HG03575 (cell line): ENCODE measurements at regions not wholly inside any gene's neighbourhood (a gene's known extent, or its start where the extent isn't known, plus 50 kb on each side); places are given as distances from the start of the nearest gene placed in this dataset.
"Not testable (repeated sequence)": the region's sequence is repeated elsewhere in the genome, so short reads cannot be mapped to it uniquely, and the experiment has no call there.

Experiments used
- ATAC-seq: cut with Tn5 transposase; IDR thresholded peaks from one replicate; pipeline ENCODE4 v1.9.1; 2021; ENCODE audit not compliant: unreplicated experiment, insufficient number of reproducible peaks, low FRiP score; ENCODE audit errors: extremely low read depth

DNA sequence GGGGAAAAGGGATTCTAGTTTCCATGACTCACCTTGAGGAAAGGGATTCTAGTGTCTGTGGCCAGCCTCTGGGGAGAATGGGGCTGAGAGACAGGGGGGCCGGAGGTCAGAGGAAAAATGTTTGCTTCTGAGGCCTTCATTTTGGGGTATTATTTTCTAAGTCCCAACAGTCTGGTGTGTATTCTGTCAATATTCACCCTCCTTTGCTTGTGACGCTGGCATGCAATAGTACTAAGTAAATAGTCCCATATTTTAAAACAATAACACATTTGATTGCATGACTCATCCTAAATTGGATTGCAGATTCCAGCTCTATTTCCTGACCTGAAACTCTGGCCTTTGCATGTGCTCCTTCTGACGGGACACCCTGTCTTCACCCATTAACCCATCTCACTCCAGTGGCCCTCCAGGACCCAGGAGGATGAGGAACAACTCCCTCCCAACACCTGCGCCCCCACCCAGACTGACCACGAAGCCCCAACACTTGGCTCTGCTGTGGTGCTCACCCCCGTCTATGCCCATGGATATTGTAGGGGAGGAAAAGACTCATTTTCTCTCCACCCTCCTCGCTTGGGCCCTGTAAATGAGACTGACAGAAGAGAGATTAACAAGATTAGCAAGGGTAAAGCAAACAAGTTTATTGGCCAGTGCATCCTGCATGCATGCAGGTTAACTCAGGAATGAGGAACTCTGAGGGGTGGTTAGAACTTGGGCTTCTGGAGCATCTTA lies 495.6 kb upstream of the KLF6 start:
- ATAC-seq, result no peak

DNA sequence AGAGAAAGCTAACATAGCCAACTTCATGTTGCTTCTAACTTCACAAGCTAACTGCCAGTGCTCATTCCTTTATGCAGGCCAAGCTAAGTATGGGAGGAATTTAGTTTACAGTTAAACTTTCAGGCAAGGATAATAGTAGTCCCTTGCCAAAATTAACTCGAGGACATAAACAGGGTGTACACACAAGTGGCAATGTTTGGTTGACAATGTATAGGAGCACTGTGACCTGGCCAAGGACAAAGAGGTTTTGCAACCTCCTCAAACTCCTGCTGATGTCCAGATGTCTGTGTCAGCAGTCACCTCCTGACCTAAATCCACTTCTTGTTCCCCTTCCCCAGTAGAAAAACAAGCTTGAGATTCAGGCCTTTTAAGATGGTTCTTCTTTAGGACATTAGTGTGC lies 494.6 kb upstream of the KLF6 start:
- no peak for ATAC-seq

DNA sequence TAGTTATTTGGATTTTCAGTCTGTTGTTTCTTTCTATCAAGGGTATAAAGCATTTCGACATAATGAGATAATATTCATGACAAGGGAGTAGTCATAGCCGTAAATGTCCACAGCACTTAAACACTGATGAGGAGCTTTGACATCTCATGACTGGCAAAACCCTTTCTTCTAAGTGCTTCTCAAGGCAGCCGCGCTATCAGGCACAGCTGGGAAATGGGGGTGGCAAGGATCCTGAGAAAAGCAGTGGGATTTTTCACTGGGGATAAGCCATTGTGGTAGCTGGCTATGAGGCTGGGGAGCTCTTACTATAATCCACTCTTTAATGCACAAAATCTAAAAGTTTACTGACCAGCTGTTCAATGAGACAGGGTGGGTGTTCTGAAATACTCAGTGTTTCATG lies 493.2 kb upstream of the KLF6 start:
- no peak for ATAC-seq

DNA sequence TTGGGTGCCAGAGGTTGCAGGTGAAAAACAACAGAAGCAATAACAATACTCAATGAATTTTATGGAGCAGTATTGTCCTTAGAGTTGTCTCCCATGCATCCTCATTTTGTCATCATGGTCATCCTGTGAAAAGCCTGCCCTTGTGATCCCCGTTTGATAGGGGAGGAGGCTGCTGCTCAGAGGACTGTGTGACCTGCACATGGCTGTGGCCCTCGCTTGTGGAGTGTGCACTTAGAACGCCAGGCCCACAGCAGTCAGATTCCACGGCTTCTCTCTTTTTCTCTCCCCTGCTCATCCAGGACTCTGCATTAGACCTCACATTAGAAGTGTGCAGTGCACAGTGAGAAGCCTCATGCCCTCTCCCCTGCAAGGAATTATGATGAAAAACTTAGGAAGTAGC lies 491.1 kb upstream of the KLF6 start:
- ATAC-seq, result no peak

DNA sequence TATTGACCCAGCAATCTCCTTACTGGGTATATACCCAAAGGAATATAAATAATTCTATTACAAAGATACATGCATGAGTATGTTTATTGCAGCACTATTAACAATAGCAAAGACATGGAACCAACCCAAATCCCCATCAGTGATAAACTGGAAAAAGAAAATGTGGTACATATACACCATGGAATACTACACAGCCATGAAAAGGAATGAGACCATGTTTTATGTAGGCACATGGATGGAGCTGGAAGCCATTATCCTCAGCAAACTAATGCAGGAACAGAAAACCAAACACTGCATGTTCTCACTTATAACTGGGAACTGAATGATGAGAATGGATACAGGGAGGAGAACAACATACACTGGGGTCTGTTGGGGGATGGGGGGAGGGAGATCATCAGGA lies 489.7 kb upstream of the KLF6 start:
- ATAC-seq, result not testable (repeated sequence)

DNA sequence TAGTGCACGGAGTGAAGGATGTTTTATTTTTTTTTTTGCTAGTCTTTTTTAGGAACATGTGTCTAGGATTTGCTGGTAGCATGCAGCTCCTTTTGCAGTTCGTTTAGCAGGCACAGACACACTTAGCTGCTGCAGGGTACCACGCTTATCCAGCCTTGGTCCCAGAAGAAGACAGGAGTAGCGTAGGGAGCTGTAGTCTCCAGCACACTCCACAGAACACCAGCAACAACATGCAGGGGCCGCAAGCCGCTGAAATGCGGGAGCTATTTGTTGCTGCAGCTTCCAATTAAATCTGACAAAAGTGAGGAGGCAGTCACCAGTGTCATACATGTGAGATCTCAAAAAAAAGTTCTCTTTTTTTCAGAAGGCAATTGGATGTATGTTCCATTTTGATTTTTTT lies 486.2 kb upstream of the KLF6 start:
- ATAC-seq, result no peak

DNA sequence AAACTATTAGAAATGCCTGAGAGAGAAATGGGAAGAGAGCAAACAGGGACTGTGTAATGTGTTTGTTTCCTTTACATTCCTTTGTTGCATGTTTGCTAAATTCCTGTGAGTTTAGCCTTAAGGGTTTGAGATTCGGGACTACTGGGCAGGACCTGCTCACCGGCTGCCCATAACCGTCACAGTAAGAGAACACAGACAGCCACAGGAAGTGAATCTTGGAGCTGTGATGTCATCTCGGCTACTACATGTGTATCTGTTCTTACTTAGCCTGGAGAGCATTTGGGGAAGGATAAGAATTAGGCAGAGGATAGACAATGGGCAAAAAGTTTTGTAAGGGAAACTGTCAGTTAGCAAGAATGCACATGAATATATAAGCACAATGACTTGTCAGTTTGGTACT lies 485.1 kb upstream of the KLF6 start:
- ATAC-seq, result no peak

DNA sequence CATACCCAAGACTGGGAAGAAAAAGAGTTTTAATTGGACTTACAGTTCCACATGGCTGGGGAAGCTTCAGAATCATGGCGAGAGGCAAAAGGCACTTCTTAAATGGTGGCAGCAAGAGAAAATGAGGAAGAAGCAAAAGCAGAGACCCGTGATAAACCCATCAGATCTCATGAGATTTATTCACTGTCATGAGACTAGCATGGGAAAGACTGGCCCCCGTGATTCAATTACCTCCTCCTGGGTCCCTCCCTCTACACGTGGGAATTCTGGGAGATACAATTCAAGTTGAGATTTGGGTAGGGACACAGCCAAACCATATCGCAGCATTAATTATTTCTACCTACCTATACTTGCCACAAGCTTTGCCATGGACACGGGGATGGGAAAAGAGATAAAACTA lies 483.5 kb upstream of the KLF6 start:
- not testable (repeated sequence) for ATAC-seq

DNA sequence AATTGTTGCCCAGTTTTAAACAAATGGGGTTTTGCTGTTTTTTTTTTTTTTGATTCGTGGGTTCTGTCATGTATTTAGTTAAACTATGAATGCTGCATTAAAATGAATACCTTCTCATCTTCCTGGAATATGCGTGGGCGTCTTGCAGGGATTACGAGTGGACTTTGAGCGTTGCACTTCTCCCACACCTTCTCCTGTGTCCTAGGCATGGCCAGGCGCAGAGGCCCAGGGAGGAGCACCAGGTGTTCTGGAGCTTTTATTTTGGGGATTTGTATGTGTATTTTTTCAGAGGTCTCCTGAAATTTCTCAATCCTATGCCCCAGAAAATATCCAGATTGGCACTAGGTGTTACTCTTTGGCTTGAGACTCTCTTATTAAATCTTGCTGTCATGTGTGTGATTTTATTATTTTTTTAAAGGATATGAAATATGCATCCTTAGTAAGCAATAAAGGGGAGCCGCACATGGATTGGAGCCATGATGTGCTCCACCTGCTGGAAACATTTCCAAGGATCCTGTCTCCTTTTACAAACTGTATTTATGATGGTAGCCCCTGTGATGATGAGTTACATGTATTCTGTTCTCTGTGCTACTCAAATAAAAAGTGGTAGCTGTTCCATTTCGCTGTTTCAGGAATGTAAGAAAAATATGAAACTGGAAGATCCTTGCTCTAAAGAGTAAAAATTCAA lies 482.2 kb upstream of the KLF6 start:
- ATAC-seq, result no peak

DNA sequence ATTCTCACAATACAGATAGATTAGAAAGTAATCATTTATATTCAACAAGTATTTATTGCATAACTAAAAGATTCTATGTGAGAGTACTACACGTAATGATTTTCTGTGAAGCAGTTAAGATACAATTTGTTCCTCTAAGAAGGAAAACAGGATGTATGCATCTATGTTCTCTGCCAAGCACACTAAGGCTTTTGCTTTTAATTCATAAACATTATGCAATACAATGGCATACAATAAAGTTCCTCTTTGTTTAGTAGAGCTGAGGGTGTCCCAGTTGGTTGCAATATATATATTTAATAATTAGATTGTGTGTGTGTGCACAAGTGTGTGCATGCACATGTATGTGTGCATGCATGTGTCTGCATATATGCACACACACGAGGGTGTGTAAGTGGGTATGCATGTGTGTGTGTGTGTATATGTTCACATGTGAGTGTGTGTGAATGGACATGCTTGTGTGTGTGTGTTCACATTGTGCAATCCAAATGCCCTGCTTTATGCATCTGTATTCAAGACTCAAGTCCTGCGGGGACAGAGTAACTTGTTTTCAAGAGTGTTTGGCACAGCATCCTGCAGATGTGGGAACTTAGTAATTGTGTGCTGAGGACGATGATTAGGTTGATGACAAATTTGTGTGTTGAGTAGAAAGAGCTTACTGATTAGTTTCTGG lies 481.5 kb upstream of the KLF6 start:
- no peak for ATAC-seq

DNA sequence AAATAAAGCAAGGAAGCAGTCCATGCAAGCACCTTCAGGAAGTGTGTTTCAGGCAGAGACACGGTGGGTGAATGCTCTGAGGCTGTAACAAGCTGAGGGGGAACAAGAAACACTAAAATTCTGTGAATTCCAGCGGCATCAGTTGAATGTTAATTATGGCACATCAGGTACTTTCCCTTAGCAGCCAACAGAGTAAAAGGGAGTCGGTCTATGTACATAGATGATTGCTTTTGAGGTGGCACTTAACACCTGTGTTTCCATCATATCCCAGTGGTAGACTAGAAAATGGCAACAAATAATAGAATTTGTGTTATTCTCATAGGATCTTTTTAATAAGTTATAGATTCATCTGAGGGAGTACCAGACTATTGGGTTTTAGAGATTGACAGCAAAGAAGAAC lies 481.0 kb upstream of the KLF6 start:
- ATAC-seq, result no peak

DNA sequence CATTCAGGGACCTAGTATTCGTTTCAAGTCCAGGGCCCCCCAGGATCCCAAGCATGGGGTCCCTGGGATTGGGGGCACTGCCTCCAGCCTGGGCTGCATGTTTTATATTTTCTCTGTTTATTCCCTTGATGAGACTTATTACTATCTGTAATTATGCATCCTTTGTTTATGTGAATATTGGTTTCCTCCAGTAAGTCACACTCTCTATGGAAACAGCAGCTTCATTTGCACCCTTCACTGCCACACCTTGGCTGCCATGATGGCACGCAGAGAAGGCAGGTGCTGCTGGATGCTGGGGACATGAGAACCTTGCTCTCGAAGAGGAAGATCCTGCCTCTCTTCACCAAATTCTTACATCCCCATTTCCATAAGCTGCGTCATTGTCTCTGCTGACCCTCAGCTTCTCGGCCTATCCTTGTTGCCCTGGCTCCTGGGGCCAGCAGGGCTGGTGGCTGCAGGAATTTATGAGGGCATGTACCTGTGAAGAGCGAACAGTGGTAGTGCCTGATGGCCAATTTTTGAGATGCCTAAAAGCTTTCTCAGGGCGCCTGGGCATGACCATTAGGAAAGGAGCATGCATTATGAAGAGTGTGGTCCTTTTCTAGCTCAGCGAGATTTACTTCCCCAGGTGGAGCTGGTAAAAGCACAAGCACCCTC lies 479.3 kb upstream of the KLF6 start:
- ATAC-seq, result no peak

DNA sequence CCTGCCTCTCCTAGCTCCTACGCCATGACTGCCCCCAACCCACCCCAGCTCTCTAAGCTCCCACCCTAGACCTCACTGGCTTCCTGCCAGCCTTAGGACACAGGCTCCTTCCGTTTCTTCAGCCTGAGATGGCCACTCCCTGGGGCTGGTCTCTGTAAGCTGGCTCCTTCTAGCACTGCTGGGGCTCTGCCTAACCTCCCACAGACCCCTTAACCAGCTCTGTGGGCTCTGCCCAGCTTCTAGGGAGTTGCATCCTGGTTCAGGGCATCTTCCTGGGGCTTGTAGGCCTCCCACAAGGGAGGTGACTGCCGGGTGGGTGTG lies 478.6 kb upstream of the KLF6 start:
- ATAC-seq, result no peak

DNA sequence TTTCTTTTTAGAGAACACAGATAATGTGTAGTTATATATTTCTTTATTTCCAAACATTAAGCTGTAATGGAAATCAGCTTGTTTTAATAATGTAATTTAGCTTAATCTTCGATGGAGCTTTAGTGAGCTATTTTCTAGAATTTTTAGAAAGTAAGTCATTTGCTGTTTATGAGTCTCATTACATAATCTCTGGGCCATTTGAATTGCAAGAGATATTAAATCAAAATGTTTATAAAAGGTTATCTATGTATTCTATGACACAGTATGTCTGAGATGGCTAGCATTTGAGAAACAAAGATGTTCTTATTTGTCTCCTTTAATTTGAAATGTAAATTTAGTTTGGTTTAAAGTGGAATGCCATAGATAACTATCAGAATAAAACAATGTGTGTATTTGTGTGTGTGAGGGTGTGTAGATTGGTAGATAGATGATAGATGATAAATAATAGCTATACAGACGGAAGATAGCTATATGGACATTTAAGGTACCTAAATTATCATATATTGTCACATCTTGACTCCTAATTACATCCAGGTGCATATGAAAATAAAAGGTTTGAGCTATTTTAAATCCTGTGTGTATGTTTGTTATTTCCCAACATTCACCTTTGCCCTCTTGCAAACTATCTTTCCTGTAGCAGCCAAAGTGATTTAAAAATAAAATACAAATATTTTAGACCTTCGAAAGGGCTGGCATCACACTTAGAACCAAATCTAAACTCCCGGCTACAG lies 478.0 kb upstream of the KLF6 start:
- ATAC-seq, result no peak

DNA sequence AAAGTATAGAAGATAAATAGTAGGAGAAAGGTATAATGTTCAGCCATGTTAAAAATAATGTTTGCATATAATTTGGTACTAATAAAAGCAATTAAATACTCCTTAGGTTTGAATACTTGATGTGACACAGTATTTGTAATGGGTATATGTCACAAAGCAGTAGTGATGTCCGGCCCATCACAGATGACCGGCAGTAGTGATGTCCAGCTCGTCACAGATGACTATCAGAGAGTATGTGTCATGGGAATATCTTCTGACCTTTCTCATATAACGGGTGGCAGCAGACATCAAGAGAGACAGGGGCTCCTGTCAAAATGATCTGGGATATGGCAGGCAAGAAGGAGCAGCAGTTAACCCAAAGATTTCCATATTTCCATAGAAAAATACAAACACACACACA lies 477.4 kb upstream of the KLF6 start:
- no peak for ATAC-seq

DNA sequence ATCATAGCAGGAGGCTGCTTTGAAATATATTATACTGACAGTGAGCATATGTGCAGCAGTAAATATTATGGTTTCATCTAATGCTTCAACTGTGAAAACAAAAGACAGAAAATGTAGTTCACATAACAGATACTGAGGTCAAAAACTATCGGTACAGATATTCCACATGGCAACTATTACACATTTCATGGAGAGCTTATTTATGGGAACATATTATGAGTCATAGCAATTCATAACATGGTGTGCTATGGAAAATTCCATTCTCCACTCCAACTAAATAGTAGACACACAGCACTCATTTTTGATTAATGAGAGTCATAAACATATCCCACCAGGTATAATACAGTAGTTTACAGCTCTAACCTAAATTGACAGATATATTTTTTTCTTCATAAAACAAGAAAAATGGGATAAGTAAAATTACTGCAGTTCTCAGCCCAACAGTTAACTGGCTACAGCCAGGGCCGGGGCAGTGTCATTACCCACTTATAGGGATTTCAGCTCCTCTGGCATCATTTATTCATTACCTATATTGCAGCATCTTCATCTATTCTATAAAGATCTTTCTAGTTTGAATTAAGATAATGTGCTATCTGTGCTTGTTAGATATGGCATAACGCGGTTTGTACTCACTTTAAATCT lies 475.6 kb upstream of the KLF6 start:
- ATAC-seq, result no peak

DNA sequence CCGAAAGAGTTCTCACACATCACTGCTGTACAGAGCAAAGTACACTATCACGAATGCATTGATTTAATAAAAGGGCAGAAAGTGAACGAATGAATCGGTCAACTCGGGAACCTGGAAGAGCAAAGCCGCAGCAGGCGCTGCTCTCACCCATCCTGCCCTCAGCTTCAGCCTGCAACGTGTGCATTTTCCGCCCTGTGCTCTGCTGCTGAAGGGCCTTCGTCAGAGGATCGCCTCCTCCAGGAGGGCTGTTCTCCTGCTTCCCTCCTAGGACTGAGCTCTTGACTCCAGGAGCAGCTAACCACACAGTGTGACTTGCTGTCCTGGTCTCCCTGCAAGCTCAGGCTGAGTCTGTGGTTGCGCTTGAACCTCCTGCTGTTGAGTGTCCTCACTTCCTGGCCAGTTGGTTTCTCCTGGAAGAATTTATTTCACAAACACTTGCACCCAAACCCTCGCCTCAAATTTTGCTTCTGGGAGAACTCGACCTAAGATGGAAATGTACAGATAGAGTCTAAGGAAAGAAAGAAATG lies 473.0 kb upstream of the KLF6 start:
- no peak for ATAC-seq

DNA sequence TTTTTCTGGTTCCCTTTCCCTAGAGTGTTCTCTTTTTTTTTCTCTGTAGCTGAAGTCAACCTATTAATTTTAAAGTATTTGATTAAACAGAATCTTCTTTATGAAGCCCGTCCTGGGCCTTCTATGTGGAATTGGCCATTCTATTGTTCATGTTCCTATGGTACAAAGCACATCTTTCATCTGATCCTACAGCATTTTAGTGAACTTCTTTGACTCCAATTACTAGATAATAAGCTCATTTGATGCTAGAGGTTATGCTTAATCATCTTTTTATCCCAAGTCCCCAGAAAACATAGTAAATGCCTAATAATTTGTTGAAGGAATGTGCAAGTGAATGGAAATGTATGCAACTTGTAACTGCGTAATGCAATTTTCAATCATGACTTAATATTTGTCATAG lies 472.0 kb upstream of the KLF6 start:
- no peak for ATAC-seq

DNA sequence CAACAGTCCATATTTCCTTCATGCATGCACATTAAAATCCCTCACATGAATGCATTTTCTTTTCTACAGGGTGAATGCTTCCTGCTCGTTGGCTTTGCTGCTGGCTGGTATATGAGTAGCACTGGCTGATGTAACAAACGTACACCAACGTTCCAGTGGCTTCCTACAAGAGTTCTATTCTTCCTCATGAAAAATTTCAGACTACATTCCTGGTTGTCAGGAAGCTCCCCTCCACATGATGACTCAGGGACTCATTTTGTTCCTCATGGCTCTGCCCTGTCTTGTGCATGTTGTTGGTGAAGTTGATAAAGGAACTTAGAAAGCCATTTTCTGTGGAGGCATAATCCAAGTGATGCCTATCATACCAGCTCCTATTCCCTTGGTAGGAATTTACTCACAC lies 470.7 kb upstream of the KLF6 start:
- no peak for ATAC-seq
